ENCODE measurements at regions not wholly inside any gene's neighbourhood (a gene's known extent, or its start where the extent isn't known, plus 50 kb on each side); places are given as distances from the start of the nearest gene placed in this dataset.

- WGBS = 89% methylated on average over 10 of the region's 10 CpGs
- DNase-seq (ENCODE audit: low spot score) = no peak
- H3K4me1 ChIP-seq (ENCODE audit: control insufficient read depth in 4 of 4, insufficient read depth in 4 of 4, low read length in 3 of 4) = no peaks in the 10 kb centered on the region
- H3K27ac ChIP-seq (ENCODE audit: low read depth in 1 of 2, low read length in 2 of 2) = no peak overlapping the region
- no peak overlapping the region for H3K4me3 ChIP-seq (ENCODE audit: low read depth in 1 of 3, low read length in 3 of 3)
- H3K9ac ChIP-seq (ENCODE audit: low read depth in 1 of 2, low read length in 2 of 2) = no peak overlapping the region
- TF ChIP-seq RXRA (IDR thresholded peaks at IDR 0.05) (no peak), RAD21 (IDR thresholded peaks at IDR 0.05) (no peak), CTCF (IDR thresholded peaks at IDR 0.05; ENCODE audit: low read depth, low read length, missing input control) (no peak), REST (IDR thresholded peaks at IDR 0.05) (no peak), YY1 (IDR thresholded peaks at IDR 0.05) (no peak), NR2F2 (IDR thresholded peaks at IDR 0.05) (no peak), FOXA2 (IDR thresholded peaks at IDR 0.05) (no peak), EGR1 (IDR thresholded peaks at IDR 0.05; ENCODE audit: low read depth in 2 of 2) (no peak), HNF4G (IDR thresholded peaks at IDR 0.05) (no peak), ATF3 (IDR thresholded peaks at IDR 0.05) (no peak), FOXA1 (IDR thresholded peaks at IDR 0.05) (no peak), TAF1 (conservative IDR thresholded peaks at IDR 0.05) (no peak), HNF4A (conservative IDR thresholded peaks at IDR 0.05) (no peak), JUND (IDR thresholded peaks at IDR 0.05) (no peak)
- peaks cover 0 to 5% (median 1%) of the 10 kb centered on the region in 4 donors for H3K9me3 ChIP-seq (ENCODE audit: control insufficient read depth in 4 of 4, low read length in 3 of 4)
- no peaks in the 10 kb centered on the region for H3K36me3 ChIP-seq (ENCODE audit: control insufficient read depth in 4 of 4, insufficient read depth in 3 of 4, low read depth in 1 of 4, low read length in 3 of 4)
- no peaks in the 10 kb centered on the region for H3K27me3 ChIP-seq (ENCODE audit: control insufficient read depth in 4 of 4, insufficient read depth in 4 of 4, low read length in 3 of 4)
These were observed 344.4 kb downstream of the THBS2 start for GRCh38 chr6:168909288-168909687.

GRCh38 chr6:168908887-168909286 is 344.8 kb downstream of the THBS2 start:
- Histone ChIP-seq H3K36me3 (ENCODE audit: control insufficient read depth in 4 of 4, insufficient read depth in 3 of 4, low read depth in 1 of 4, low read length in 3 of 4) (no peaks in the 10 kb centered on the region), H3K4me1 (ENCODE audit: control insufficient read depth in 4 of 4, insufficient read depth in 4 of 4, low read length in 3 of 4) (no peaks in the 10 kb centered on the region), H3K4me3 (ENCODE audit: low read depth in 1 of 3, low read length in 3 of 3) (no peak overlapping the region), H3K27ac (ENCODE audit: low read depth in 1 of 2, low read length in 2 of 2) (no peak overlapping the region), H3K9ac (ENCODE audit: low read depth in 1 of 2, low read length in 2 of 2) (no peak overlapping the region), H3K9me3 (ENCODE audit: control insufficient read depth in 4 of 4, low read length in 3 of 4) (peaks cover 0 to 5% (median 1%) of the 10 kb centered on the region in 4 donors), H3K27me3 (ENCODE audit: control insufficient read depth in 4 of 4, insufficient read depth in 4 of 4, low read length in 3 of 4) (no peaks in the 10 kb centered on the region)
- WGBS = 81% methylated on average over 5 of the region's 5 CpGs
- no peak for TF ChIP-seq HNF4G (IDR thresholded peaks at IDR 0.05)
- DNase-seq (ENCODE audit: low spot score) = no peak

- H3K27ac ChIP-seq (ENCODE audit: low read depth in 1 of 2, low read length in 2 of 2) = no peak overlapping the region
- peaks cover 0 to 5% (median 1%) of the 10 kb centered on the region in 4 donors for H3K9me3 ChIP-seq (ENCODE audit: control insufficient read depth in 4 of 4, low read length in 3 of 4)
- H3K4me1 ChIP-seq (ENCODE audit: control insufficient read depth in 4 of 4, insufficient read depth in 4 of 4, low read length in 3 of 4) = no peaks in the 10 kb centered on the region
- WGBS = 77% methylated on average over 5 of the region's 5 CpGs
- no peaks in the 10 kb centered on the region for H3K36me3 ChIP-seq (ENCODE audit: control insufficient read depth in 4 of 4, insufficient read depth in 3 of 4, low read depth in 1 of 4, low read length in 3 of 4)
- TF ChIP-seq GABPA (IDR thresholded peaks at IDR 0.05 in 1 of 2, conservative IDR thresholded peaks at IDR 0.05 in 1 of 2) (no peak), YY1 (IDR thresholded peaks at IDR 0.05) (no peak), SP1 (IDR thresholded peaks at IDR 0.05) (no peak), TAF1 (conservative IDR thresholded peaks at IDR 0.05) (no peak), HNF4A (conservative IDR thresholded peaks at IDR 0.05) (no peak), EGR1 (IDR thresholded peaks at IDR 0.05; ENCODE audit: low read depth in 2 of 2) (no peak), FOXA1 (IDR thresholded peaks at IDR 0.05) (no peak), CTCF (IDR thresholded peaks at IDR 0.05; ENCODE audit: low read depth, low read length, missing input control) (no peak), NR2F2 (IDR thresholded peaks at IDR 0.05) (no peak), RXRA (IDR thresholded peaks at IDR 0.05) (no peak)
- no peak overlapping the region for H3K4me3 ChIP-seq (ENCODE audit: low read depth in 1 of 3, low read length in 3 of 3)
- H3K27me3 ChIP-seq (ENCODE audit: control insufficient read depth in 4 of 4, insufficient read depth in 4 of 4, low read length in 3 of 4) = no peaks in the 10 kb centered on the region
- no peak for DNase-seq (ENCODE audit: low spot score)
- H3K9ac ChIP-seq (ENCODE audit: low read depth in 1 of 2, low read length in 2 of 2) = no peak overlapping the region
These were observed 345.5 kb downstream of the THBS2 start for GRCh38 chr6:168908166-168908565.

All from liver (tissue), 8 donors.